IMR-90 (cell line): ENCODE measurements at regions not wholly inside any gene's neighbourhood (a gene's known extent, or its start where the extent isn't known, plus 50 kb on each side); places are given as distances from the start of the nearest gene placed in this dataset.

ENCODE experiments used
- ATAC-seq: fragments of 200-7000 bp; cut with Tn5 transposase; 2 replicates; pipeline ENCODE4 v1.9.1; 2020; ENCODE audit warnings: low read depth, mild to moderate bottlenecking, moderate library complexity
- BruUV-seq: library from RNA; stranded (reverse); fragments of 400-500 nt; replicated peaks from 2 replicates; lab custom pipeline; 2021; lab: Mats Ljungman, UMichigan
- CTCF ChIA-PET: fragments of 300-600 bp; formaldehyde crosslinking; extraction: SDS; loops from one replicate; lab custom pipeline; 2021; ENCODE audit warnings: antibody characterized with exemption; lab: Yijun Ruan, JAX
- POLR2A ChIA-PET: fragments of 300-600 bp; sonication (Branson Sonifier 250); formaldehyde crosslinking; loops from one replicate; lab custom pipeline; 2022; ENCODE audit warnings: antibody characterized with exemption; ENCODE audit not compliant: unreplicated experiment; lab: Charles Lee
- DNase-seq: peaks from one replicate; pipeline ENCODE4 v3.0.0; 2013
- H2AFZ ChIP-seq: replicated peaks from 2 replicates; pipeline ENCODE3; 2013; ENCODE audit warnings: low read length, mild to moderate bottlenecking; ENCODE audit not compliant: poor library complexity
- H2AK5ac ChIP-seq: 2 replicates; pipeline ENCODE4 v1.6.1; 2013; ENCODE audit warnings: low read depth, low read length, inconsistent platforms
- H2AK9ac ChIP-seq: replicated peaks from 2 replicates; pipeline ENCODE3; 2013; ENCODE audit warnings: mild to moderate bottlenecking, low read depth, low read length, moderate library complexity; ENCODE audit not compliant: poor library complexity
- H2BK120ac ChIP-seq: 2 replicates; pipeline ENCODE4 v1.6.1; 2013; ENCODE audit warnings: low read depth, low read length, inconsistent platforms
- H2BK15ac ChIP-seq: 3 replicates; pipeline ENCODE4 v1.6.1; 2013; ENCODE audit warnings: low read depth, low read length, inconsistent platforms
- H2BK20ac ChIP-seq: 2 replicates; pipeline ENCODE4 v1.6.1; 2013; ENCODE audit warnings: low read depth, mild to moderate bottlenecking, inconsistent platforms, low read length, moderate library complexity
- H2BK5ac ChIP-seq: 2 replicates; pipeline ENCODE4 v1.6.1; 2013; ENCODE audit warnings: mild to moderate bottlenecking, low read depth, low read length, inconsistent platforms; ENCODE audit not compliant: poor library complexity, severe bottlenecking
- H3K14ac ChIP-seq: replicated peaks from 2 replicates; pipeline ENCODE4 v1.6.1; 2013; ENCODE audit warnings: low read depth, low read length, inconsistent platforms
- H3K18ac ChIP-seq: 2 replicates; pipeline ENCODE4 v1.6.1; 2013; ENCODE audit warnings: low read depth, low read length, control low read depth
- H3K23ac ChIP-seq: 2 replicates; pipeline ENCODE4 v1.6.1; 2013; ENCODE audit warnings: low read depth, low read length, inconsistent platforms
- H3K27ac ChIP-seq: 2 replicates; pipeline ENCODE4 v1.5.1; 2013; ENCODE audit warnings: mild to moderate bottlenecking, control low read depth, low read length; ENCODE audit not compliant: insufficient read depth
- H3K27me3 ChIP-seq: 2 replicates; pipeline ENCODE4 v1.6.1; 2013; ENCODE audit warnings: low read length; ENCODE audit not compliant: control insufficient read depth, insufficient read depth
- H3K36me3 ChIP-seq: 2 replicates; pipeline ENCODE4 v1.6.1; 2013; ENCODE audit warnings: low read length, mixed read lengths; ENCODE audit not compliant: control insufficient read depth, insufficient read depth
- H3K4ac ChIP-seq: 2 replicates; pipeline ENCODE4 v1.6.1; 2013; ENCODE audit warnings: low read depth, low read length, inconsistent platforms
- H3K4me1 ChIP-seq: 2 replicates; pipeline ENCODE4 v1.6.1; 2013; ENCODE audit warnings: low read length, mixed read lengths; ENCODE audit not compliant: control insufficient read depth, insufficient read depth
- H3K4me2 ChIP-seq: 2 replicates; pipeline ENCODE4 v1.6.1; 2013; ENCODE audit warnings: low read depth, mild to moderate bottlenecking, control low read depth, low read length, moderate library complexity
- H3K4me3 ChIP-seq: 2 replicates; pipeline ENCODE4 v1.5.1; 2013; ENCODE audit warnings: low read depth, mild to moderate bottlenecking, control low read depth, low read length, moderate library complexity; ENCODE audit not compliant: insufficient read depth
- H3K56ac ChIP-seq: 2 replicates; pipeline ENCODE4 v1.6.1; 2013; ENCODE audit warnings: low read length, inconsistent platforms; ENCODE audit not compliant: insufficient read depth; ENCODE audit errors: extremely low read depth
- H3K79me1 ChIP-seq, 2 experiments: 2 replicates each; pipeline ENCODE4 v1.6.1; 2013; ENCODE audit warnings: low read length in 2 of 2, inconsistent platforms in 1 of 2, low read depth in 1 of 2
- H3K9ac ChIP-seq: 2 replicates; pipeline ENCODE4 v1.6.1; 2013; ENCODE audit warnings: low read depth, low read length, control low read depth
- H3K9me1 ChIP-seq: 2 replicates; pipeline ENCODE4 v1.6.1; 2013; ENCODE audit warnings: low read length, inconsistent platforms; ENCODE audit not compliant: insufficient read depth
- H3K9me3 ChIP-seq: 2 replicates; pipeline ENCODE4 v1.6.1; 2013; ENCODE audit warnings: low read length; ENCODE audit not compliant: control insufficient read depth, insufficient read depth
- H4K20me1 ChIP-seq: 2 replicates; pipeline ENCODE4 v1.6.1; 2013; ENCODE audit warnings: low read length, inconsistent platforms; ENCODE audit not compliant: insufficient read depth
- H4K5ac ChIP-seq: 2 replicates; pipeline ENCODE4 v1.6.1; 2013; ENCODE audit warnings: mild to moderate bottlenecking, low read depth, low read length, control low read depth
- H4K8ac ChIP-seq, 2 experiments: 2 replicates each; pipeline ENCODE4 v1.6.1; 2013; ENCODE audit warnings: low read depth in 2 of 2, low read length in 2 of 2, control low read depth in 1 of 2, inconsistent platforms in 1 of 2
- H4K91ac ChIP-seq: 2 replicates; pipeline ENCODE4 v1.6.1; 2013; ENCODE audit warnings: low read depth, low read length, inconsistent platforms; ENCODE audit not compliant: insufficient read depth
- BHLHE40 ChIP-seq: fragments of 150-350 bp; IDR thresholded peaks from 2 replicates; pipeline ENCODE4 v1.6.1; 2016; ENCODE audit warnings: mild to moderate bottlenecking, low read depth, low read length
- ELK1 ChIP-seq: fragments of 150-350 bp; IDR thresholded peaks from 2 replicates; pipeline ENCODE4 v1.6.1; 2016; ENCODE audit warnings: low read depth, mild to moderate bottlenecking, low read length, moderate library complexity, borderline replicate concordance
- MXI1 ChIP-seq: IDR thresholded peaks from 2 replicates; pipeline ENCODE4 v1.6.1; 2012; ENCODE audit warnings: low read depth, mild to moderate bottlenecking, low read length, moderate library complexity, borderline replicate concordance
- RCOR1 ChIP-seq: IDR thresholded peaks from 2 replicates; pipeline ENCODE4 v1.6.1; 2012; ENCODE audit warnings: mild to moderate bottlenecking, low read length, improper control_type of control experiment; ENCODE audit not compliant: insufficient replicate concordance
- RFX5 ChIP-seq: IDR thresholded peaks from 2 replicates; pipeline ENCODE4 v1.8.0; 2012; ENCODE audit warnings: low read depth, mild to moderate bottlenecking, low read length, moderate library complexity
- WGBS, 2 experiments: methylation state at CpG; one replicate each; pipeline versions ENCODE4 v1.1.5 to v1.1.7; 2013; ENCODE audit warnings: missing lambda C conversion rate in 2 of 2; ENCODE audit not compliant: insufficient read length in 1 of 2; ENCODE audit errors: extremely low coverage in 2 of 2; 5-methylcytosine and 5-hydroxymethylcytosine counted together
- dilution Hi-C: fragments of 300-500 bp; cut with HindIII; formaldehyde crosslinking; loops from one replicate; pipeline ENCODE4 v1.14.3; 2018; ENCODE audit warnings: low sequenced_read_pairs; ENCODE audit not compliant: unreplicated experiment
- in situ Hi-C: fragments of 300-500 bp; cut with MboI; formaldehyde crosslinking; loops from 3 replicates; pipeline ENCODE4 v1.14.3; 2019; ENCODE audit warnings: low sequenced_read_pairs, inconsistent platforms, mixed read lengths
- intact Hi-C: fragments of 100-400 bp; cut with micrococcal nuclease; formaldehyde crosslinking; loops from 2 replicates; pipeline ENCODE4 v1.10.0; 2022

DNA sequence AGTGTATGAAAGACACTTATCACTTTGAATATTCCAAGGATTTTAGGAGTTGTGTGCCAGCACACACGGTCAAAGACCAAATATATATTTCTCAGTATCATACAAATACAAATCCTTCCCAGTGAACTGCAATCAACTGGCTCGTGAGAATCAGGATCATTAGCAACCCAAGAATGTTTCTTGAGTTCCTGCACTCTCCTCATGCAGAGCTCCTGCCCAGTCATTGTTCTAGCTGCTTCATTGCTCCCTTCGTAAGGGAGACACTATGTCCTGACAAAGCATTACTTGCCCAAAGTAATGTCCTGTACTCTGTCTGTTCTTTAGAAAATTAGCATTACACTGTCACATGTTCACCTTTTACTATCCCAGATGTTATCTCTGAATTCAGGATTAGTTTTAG is 92.0 kb upstream of the SLC4A7 start:
- DNase-seq (no peak), ATAC-seq (no peak)
- dilution Hi-C loops (no loop called here), intact Hi-C loops (no loop called here), in situ Hi-C loops (no loop called here)
- Histone ChIP-seq H3K27ac (no peak overlapping the region), H4K8ac (no peak overlapping the region), H3K9me1 (no peaks in the 10 kb centered on the region), H3K23ac (no peak overlapping the region), H4K5ac (no peak overlapping the region), H3K4me3 (no peak overlapping the region), H3K79me1 (no peaks in the 10 kb centered on the region), H3K4me1 (no peaks in the 10 kb centered on the region; the same call in 1 of the 2 replicates), H2BK20ac (no peak overlapping the region), H2AK5ac (no peak overlapping the region), H2BK15ac (no peak overlapping the region), H3K27me3 (no peaks in the 10 kb centered on the region), H3K14ac (no peak overlapping the region), H4K91ac (no peak overlapping the region), H4K20me1 (no peaks in the 10 kb centered on the region), H3K9me3 (no peaks in the 10 kb centered on the region), H2BK5ac (no peak overlapping the region), H2AK9ac (no peak overlapping the region), H3K4me2 (no peak overlapping the region), H2AFZ (no peak overlapping the region), H3K4ac (no peak overlapping the region), H2BK120ac (no peak overlapping the region), H3K56ac (no peak overlapping the region), H3K9ac (no peak overlapping the region), H3K18ac (no peak overlapping the region), H3K36me3 (no peaks in the 10 kb centered on the region)
- no TSS peak for BruUV-seq
- CTCF ChIA-PET = no interaction called here
- 14% methylated on average over 1 of the region's 3 CpGs; no CpG with 5 or more reads in 1 of the 2 experiments for WGBS, 2 experiments
- TF ChIP-seq RFX5 (no peak), MXI1 (no peak), BHLHE40 (no peak), ELK1 (no peak), RCOR1 (no peak)
- POLR2A ChIA-PET = no interaction called here
